GM19397 (cell line): ENCODE measurements at regions not wholly inside any gene's neighbourhood (a gene's known extent, or its start where the extent isn't known, plus 50 kb on each side); places are given as distances from the start of the nearest gene placed in this dataset.
"Not testable (repeated sequence)": the region's sequence is repeated elsewhere in the genome, so short reads cannot be mapped to it uniquely, and the experiment has no call there.

Source experiments
- ATAC-seq: cut with Tn5 transposase; IDR thresholded peaks from one replicate; pipeline ENCODE4 v1.9.1; 2021; ENCODE audit warnings: mild to moderate bottlenecking, moderate library complexity; ENCODE audit not compliant: unreplicated experiment

DNA sequence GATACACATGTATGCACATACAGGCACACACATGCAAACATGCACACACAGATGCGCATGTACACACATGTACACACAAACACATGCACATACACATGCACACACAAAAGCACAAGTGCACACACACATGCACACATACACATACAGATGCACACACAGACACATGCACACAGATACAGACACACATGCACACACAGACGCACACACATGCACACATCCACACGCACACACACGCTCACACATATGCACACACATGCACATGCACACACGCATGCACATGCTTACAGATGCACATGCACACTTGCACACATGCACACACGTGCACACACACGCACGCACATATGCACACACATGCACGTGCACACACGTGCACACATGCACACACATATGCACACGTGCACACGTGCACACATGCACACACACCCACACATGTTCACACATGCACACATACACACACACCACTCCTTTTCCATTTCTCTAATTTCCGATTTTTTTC lies 283.8 kb upstream of the FRG2C start:
- no peak for ATAC-seq

DNA sequence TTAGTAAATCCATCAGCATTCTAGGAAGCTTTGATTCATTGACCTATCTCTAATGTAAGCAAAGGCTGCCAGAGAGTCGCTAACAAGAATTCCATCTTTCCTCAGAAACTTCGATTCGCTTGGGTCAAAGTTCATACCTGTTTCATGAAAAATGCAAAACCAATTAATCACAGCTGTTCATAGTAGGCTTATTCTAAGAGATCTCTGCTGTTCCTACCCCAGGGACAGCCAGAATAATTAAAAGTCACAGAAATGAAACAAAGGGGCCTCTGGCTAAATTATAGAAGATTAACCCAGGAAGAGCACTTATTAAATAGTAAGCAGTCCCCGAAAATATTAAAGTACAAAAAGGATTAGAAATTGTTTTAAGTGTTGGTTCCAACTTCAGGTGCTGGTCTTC lies 280.1 kb upstream of the FRG2C start:
- ATAC-seq, result not testable (repeated sequence)

DNA sequence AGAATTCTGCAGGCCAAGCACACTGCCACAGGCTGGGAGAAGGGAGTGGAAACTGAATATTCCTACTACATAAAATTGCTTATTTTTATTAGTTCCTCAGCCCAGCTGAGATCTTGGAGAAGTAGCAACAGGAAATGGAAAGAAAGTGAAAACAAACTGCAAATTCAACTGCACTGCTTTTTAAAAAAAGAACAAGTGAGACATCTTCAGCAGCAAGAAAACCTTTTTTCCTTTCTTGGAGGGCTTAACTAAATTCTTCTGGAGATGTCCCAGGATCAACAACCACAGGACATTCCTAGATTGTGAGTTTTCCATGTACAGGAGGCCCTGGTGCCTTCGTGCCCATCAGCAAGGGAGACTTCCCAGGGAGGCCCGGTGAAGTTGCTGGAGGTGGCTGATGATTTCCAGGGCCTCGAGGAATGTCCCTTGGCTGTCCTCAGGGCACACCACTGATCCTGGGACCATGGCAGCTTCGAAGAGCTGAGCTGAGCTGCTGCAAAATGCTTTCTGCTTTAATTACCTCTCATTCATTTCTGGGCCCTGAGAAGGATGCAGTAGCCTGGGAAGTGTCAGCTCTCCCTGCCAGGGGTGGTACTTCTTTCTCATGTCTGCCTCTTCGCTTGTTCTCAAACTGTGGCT lies 275.5 kb upstream of the FRG2C start:
- ATAC-seq, result not testable (repeated sequence)

DNA sequence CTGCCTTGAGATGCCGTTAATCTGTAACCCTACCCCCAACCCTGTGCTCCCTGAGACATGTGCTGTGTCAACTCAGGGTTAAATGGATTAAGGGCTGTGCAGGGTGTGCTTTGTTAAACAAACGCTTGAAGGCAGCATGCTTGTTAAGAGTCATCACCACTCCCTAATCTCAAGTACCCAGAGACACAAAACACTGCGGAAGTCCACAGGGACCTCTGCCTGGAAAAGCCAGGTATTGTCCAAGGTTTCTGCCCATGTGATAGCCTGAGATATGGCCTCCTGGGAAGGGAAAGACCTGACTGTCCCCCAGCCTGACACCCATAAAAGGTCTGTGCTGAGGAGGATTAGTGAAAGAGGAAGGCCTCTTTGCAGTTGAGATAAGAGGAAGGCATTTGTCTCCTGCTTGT lies 270.8 kb upstream of the FRG2C start:
- not testable (repeated sequence) for ATAC-seq

DNA sequence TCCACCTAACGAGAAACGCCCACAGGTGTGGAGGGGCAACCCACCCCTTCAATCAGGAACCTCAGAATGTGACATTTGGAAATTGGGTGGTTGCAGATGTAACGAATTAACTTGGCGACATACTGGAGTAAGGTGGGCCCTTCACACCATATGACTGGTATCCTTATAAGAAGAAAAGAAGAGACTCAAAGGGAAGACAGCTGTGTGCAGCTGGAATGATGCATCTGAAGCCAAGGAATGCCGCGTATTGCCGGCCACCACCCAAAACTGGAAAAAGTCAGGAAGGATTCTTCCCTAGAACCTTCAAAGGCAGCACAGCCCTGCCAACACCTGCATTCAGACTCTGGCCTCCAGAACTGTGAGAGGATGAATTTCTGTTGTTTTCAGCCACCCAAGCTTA lies 270.0 kb upstream of the FRG2C start:
- not testable (repeated sequence) for ATAC-seq

DNA sequence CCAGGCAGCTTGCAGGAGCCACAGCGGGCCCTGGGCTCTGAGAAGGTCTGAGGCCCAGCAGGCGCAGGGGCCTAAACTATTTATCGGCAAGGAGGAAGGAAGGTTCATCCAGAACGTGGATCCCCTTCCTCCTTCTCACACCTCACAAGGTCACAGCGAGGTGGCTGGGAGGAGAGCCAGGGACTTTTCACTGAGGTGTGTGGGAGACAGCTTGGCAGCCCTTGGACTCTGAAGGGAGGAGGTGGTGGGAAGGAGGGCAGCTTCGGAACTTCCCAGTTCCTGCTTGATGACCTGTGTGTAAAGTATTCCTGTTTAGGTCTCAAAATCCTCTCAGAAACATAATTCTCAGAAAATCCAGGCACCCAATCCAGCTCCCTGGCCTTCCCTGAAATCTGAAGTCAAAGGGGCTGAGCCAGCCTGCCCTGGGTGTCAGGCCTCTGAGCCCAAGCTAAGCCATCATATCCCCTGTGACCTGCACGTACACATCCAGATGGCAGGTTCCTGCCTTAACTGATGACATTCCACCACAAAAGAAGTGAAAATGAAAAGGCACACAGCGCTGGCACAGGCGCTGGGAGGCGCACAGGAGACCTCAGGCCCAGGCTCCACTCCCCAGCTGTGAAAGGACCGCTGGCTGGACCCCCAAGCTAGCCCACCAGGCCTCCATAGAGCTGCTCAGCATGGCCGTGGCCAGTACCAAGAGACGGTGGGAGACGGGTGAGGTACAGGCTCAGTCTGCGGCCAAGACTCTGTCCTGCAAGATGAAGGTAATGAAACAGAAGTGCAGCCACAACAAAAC lies 269.4 kb upstream of the FRG2C start:
- ATAC-seq, result not testable (repeated sequence)

DNA sequence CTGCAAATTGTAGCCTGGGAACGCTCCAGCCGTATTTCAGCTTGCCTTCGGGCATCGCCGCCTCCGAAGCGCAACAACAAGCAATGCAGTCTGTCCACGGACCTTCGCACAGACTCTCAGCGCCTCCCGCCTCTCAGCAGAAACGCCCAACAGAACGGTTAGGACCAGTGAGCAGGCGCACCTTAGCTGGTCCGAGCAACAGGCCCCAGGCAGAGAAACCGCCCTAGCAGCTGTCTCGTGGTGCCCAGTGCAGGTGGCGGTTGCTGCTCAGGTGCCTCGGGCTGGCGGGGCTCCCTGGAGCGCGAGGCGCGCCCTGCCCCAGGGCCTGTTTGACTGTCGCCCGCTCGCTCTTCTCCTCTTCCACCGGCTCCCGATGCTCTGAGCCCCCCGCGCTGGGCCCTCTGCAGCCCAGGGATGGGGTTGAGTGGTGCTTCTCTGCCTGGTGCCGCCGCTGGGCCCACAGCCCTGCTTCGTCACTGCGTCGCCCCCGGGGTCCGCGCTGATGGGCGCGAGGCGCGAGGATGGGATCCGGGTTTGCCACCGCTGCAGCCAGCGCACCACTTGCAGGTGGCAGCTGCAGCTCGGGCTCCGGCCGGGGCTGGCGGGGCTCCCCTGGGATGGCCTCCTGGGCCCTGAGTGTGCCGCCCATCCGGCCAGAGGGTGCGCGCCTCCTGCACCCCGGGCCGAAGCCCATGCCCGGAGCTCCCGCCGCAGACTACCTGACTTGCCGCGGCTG lies 268.4 kb upstream of the FRG2C start:
- ATAC-seq, result no peak

DNA sequence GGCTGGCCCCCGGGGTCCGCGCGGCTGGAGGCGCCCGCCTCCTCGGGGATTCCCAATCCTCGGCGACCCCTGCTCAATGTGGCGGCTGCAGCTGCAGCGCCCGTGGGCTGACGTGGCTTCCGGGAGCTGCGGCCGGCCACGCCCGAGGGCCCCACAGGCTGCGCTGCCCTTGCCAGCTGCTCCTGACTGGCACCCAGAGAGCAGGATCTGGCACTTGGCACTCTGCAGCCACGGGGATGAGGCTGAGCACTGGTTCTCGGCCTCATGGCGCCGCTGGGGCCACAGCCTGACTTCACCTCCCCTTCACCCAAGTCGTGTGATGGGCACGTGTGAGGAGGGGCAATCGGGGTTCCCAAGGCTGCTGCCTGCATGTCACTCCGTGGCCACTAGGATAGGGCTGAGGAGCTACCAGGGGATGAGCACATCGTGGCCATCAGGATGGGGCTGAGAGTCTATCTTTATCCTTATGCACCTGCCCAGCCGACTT lies 267.8 kb upstream of the FRG2C start:
- ATAC-seq, result no peak

DNA sequence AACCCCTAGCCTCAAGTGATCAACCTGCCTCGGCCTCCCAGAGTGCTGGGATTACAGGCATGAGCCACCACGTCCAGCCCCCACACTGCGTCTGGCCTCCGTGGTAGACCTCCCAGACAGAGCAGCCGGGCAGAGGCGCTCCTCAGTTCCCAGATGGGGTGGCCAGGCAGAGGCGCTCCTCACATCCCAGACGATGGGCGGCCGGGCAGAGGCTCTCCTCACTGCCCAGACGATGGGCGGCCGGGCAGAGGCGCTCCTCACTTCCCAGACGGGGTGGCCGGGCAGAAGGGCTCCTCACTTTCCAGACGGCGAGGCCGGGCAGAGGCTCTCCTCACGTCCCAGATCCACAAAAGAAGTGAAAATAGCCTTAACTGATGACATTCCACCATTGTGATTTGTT lies 266.6 kb upstream of the FRG2C start:
- not testable (repeated sequence) for ATAC-seq

DNA sequence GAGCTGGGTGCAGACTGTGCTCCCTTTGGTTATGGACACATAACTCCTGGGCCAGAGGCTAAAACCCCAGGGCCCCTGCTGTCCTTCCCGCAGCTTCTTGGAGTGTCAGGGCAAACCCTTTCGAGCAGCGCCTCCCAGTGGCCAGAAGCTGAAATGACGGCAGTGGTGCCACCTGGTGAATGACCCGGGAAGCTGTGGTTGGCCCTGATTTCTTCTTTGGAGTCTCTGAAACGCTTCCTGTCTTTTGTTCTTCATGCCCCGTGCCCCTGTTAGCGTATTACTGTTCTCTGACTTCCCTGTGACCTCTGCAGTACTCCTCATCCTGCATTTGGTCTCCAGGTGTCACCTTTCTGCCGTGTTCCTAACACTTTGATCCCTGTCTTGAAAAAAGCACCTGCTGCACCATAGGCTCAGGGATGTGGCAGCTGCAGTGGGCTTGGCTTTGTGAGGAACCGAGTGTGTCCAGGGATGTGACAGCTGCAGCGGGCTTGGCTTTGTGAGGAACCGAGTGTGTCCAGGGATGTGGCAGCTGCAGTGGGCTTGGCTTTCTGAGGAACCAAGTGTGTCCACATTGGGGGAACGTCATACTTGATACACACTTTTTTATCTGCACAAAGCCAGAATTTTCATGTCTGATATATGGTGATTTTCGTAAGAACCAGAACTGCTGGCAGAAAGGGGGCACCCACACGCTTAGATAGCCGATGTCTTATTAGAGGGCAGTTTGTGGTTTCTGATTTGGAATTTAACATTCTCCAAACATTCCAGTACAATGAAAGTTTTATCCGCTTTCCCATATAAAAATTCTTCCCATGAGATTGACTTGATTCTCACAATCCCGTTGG lies 241.8 kb upstream of the FRG2C start:
- ATAC-seq, result not testable (repeated sequence)

DNA sequence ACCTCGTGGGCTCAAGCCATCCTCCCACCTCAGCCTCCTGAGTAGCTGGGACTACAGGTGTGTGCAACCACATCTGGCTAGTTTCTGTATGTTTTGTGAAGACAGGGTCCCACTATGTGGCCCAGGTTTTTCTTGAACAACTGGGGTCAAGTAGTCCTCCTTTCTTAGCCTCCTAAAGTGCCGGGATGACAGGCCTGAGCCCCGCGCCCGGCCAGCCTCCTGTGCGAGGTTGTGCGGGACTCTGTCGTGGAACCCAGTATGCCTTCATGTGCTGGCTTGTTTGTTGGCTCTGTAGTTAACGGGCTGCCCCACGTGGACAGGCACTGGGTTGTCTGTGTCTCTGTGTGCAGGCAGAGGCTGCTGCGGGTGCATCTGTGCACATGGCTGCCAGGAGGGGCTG lies 238.7 kb upstream of the FRG2C start:
- ATAC-seq, result not testable (repeated sequence)

DNA sequence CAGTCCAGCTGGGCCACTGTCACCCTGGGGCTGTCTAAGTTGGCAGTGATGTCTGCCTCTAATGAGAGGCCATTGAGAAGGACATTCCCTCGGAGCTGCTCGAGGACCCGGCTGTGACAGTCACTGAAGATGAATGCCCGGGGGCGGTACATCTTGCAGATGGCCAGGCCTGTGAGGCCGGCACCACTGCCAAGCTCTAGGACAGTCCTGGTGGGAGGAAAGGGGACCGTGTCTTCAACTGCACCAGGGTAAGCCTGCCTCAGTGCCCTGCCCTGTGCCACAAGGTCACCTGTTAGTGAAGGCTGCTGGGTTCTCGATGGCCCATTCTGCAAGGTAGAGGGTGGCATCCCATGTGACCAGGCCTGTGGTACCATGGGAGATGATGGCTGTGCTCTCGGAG lies 236.6 kb upstream of the FRG2C start:
- ATAC-seq, result not testable (repeated sequence)

DNA sequence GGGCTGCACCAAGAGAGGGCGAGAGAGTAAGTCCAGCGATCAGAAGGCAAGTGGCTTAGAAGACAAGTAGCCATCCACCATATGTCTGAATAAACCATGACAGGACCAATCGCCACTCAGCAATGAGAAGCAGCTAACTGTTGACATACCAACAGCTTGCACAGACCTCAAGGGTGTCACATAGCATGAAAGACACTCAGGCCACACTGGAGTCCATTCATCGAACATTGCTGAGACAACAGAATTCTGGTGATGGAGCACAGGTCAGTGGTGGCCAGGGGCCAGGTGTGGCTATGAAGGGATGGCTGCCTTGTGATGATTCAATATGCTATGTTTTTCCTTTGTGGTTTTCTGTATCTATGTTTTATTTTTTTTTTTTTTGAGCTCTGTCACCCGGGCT lies 236.2 kb upstream of the FRG2C start:
- ATAC-seq, result not testable (repeated sequence)

DNA sequence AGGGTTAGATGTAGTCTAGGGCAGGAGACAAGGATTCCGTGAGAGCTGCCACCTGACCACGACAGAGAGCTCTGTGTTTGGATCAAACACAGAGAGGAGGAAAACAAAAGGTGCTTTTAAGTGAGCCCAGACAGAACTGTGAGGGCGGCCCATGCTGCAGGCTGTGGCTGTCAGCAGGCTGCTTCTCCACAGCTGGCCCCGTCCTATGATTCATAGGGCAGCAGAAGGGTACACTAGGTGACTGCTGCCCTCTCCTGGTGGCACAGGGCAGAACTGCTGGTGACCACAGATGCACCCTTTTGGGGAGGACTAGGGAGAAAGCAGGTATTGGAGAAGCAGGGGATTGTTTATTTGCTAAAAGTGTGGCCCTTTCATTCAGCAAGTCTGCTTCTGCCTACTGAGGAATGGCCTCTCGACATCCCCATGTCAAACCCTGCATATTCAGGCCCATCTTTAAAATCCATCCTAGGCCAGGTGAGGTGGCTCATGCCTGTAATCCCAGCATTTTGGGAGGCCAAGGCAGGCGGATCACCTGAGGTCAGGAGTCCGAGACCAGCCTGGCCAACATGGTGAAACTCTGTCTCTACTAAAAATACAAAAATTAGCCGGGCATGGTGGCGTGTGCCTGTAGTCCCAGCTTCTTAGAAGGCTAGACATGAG lies 234.4 kb upstream of the FRG2C start:
- ATAC-seq, result not testable (repeated sequence)

DNA sequence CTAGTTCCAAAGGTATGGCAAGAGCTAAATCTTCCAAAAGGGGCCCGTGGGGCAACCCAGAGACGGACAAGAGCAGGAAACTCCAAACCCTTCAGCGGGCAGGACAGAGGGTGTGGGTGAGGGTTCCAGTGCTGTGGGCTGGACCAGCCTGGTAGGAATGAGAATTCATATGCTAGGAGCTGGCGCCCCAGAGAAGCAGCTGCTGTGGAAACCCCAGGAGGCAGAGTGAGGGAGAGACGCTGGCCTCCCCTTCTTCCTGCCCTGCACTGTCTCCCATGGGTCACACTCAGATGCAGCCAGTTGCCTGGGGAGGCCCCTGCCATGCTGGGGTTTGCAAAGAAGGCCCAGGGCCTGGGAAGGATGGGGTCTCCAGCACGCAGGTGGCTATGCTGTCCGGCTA lies 233.7 kb upstream of the FRG2C start:
- not testable (repeated sequence) for ATAC-seq

DNA sequence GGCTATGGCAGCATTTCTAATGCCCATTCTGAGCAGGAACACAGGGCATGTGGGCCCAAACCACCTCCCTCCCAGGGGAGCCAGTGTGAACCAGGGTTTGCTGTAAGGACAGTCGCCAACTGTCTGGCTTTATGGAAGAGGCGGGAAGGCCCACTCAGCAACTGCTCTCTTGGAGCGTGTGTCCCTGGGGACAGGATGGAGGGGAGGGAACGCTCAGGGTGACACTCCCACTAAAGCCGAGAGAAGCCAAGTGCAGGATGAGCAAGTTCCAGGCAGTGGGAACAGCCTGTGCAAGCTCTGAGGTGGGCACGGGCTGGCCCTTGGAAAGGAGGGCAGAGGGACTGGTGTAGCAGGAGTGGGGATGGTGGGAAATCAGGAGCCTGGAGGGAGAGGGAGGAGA lies 233.0 kb upstream of the FRG2C start:
- not testable (repeated sequence) for ATAC-seq

DNA sequence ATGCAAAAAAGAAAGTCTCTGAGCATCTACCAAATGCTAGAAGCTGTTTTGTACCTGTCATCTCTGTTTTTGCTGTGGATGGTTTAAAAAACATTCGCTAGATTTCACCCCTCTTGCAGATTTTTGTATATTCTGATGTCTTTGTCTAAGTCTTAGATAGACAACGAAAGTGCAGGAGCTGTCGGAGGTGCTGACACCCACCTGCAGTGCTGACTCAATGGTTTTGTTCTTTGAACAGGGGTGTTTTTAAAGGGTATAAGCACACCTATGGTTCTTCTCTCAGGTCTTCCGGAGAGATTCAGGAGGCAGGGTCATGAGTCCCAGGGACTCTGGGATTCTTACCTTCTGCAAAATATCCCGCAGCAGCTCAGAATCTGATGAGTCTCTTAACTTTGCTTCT lies 231.7 kb upstream of the FRG2C start:
- ATAC-seq, result not testable (repeated sequence)

DNA sequence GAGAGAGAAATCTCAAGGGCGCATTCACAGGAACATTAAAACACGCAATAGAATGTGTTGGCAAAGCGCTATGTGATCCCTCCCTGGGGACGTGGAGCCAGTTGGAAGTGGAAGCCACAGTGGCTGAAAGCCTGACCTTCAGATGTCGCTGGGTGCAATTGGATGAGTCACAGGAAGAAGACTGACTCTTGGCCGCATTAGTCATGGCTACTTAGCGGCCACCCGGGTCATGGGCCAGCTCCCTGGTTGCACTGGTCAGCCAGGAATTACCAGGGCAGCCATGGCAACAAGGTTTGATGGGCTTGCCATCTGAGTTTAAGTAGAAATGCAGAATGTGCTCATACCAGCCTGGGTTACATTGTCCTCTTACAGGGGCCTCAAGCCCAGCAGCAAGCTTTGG lies 231.2 kb upstream of the FRG2C start:
- ATAC-seq, result not testable (repeated sequence)

DNA sequence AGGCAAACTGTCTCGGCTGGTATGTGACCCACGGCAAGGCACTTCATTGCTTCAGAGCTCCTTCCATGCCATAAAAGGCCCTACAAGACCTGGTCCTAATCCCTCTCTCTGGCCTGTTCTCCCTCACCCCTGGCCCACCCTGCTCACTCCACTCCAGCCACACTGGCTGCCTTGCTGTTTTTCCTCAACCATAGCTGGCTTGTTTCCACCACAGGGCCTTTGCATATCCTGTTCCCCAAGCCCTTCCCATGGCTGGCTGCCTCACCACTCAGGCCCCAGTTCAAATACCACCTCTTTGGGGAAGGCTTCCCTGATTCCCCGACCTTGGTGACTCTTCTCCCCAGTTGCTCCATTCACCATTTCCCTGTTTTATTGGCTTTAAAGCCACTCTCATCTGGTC lies 230.8 kb upstream of the FRG2C start:
- ATAC-seq, result not testable (repeated sequence)
